Esophagus muscularis mucosa (tissue), 4 donors: ENCODE measurements at regions not wholly inside any gene's neighbourhood (a gene's known extent, or its start where the extent isn't known, plus 50 kb on each side); places are given as distances from the start of the nearest gene placed in this dataset.

Source experiments
- EP300 ChIP-seq: sonication (generic); formaldehyde crosslinking; IDR thresholded peaks from one replicate; pipeline ENCODE4 v1.6.1; 2017; ENCODE audit warnings: antibody characterized with exemption
- POLR2A ChIP-seq: fragments of 450-650 bp; IDR thresholded peaks from one replicate; pipeline ENCODE4 v1.6.1; 2017; ENCODE audit warnings: antibody characterized with exemption, moderate library complexity, mild to moderate bottlenecking, low read depth
- POLR2AphosphoS5 ChIP-seq, 2 donors: sonication (generic); formaldehyde crosslinking; IDR thresholded peaks; one replicate each; pipeline ENCODE4 v1.6.1; 2017; ENCODE audit warnings: antibody characterized with exemption in 2 of 2
- TF ChIP-seq, protein P1 (sequence below), 3 experiments: fragments of 200-600 bp in 2 of 3; fragments of 450-650 bp in 1 of 3; sonication (generic) in 2 of 3; IDR thresholded peaks; one replicate each; pipeline ENCODE4 v1.5.1; 2017 to 2019; ENCODE audit warnings: antibody characterized with exemption in 3 of 3, mild to moderate bottlenecking in 2 of 3, moderate library complexity in 1 of 3

DNA sequence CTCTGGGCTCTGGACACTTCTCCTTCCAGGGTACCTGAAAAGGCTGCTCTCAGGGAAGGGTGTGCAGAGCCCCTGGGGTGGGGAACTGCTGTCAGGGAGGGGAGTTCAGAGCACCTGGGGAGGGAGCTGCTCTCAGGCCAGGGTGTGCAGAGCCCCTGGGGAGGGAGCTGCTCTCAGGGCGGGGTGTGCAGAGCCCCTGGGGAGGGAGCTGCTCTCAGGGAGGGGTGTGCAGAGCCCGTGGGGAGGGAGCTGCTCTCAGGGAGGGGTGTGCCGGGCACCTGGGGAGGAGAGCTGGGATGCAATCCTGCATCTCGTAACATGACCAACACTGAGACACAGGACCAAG lies 764.2 kb downstream of the BRD1 start:
- TF ChIP-seq, protein P1, sequence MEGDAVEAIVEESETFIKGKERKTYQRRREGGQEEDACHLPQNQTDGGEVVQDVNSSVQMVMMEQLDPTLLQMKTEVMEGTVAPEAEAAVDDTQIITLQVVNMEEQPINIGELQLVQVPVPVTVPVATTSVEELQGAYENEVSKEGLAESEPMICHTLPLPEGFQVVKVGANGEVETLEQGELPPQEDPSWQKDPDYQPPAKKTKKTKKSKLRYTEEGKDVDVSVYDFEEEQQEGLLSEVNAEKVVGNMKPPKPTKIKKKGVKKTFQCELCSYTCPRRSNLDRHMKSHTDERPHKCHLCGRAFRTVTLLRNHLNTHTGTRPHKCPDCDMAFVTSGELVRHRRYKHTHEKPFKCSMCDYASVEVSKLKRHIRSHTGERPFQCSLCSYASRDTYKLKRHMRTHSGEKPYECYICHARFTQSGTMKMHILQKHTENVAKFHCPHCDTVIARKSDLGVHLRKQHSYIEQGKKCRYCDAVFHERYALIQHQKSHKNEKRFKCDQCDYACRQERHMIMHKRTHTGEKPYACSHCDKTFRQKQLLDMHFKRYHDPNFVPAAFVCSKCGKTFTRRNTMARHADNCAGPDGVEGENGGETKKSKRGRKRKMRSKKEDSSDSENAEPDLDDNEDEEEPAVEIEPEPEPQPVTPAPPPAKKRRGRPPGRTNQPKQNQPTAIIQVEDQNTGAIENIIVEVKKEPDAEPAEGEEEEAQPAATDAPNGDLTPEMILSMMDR (IDR thresholded peaks at IDR 0.05): no peak
- TF ChIP-seq POLR2AphosphoS5 (IDR thresholded peaks at IDR 0.05): no peak
- TF ChIP-seq POLR2A: no peak
- TF ChIP-seq EP300: no peak
